ENCODE measurements at regions not wholly inside any gene's neighbourhood (a gene's known extent, or its start where the extent isn't known, plus 50 kb on each side); places are given as distances from the start of the nearest gene placed in this dataset.
A peak's percentile ranks its signal among the peaks of the same experiment; 100 is the strongest.

DNA sequence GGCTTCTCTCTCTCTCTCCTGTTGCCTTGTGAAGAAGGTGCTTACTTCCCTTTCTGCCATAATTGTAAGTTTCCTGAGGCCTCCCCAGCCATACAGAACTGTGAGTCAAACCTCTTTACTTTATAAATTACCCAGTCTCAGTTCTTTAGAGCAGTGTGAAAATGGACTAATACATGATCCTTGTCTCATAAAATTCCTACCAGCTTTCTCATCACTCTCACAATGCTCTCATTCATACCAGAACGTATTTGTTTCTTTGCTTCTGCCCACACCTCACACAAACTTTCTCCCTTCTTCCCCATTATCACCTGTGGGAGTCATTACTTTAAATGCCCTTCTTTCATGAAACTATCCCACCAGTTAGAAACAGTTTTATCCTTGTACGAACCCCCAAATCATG lies 62.7 kb upstream of the ARHGAP42 start:
- H3K36me3 ChIP-seq (ENCODE audit: control insufficient read depth, insufficient read depth, low read length) = no peaks in the 10 kb centered on the region
- DNase-seq (ENCODE audit: low read depth) = peak; percentile 82
- FAIRE-seq = no peak
- H3K27me3 ChIP-seq (ENCODE audit: control insufficient read depth, insufficient read depth, low read length) = no peaks in the 10 kb centered on the region
- H3K4me3 ChIP-seq (ENCODE audit: low read depth, low read length) = no peak overlapping the region
- no peak for TF ChIP-seq CTCF (IDR thresholded peaks at IDR 0.05; ENCODE audit: insufficient read depth, low read length, severe bottlenecking)

DNA sequence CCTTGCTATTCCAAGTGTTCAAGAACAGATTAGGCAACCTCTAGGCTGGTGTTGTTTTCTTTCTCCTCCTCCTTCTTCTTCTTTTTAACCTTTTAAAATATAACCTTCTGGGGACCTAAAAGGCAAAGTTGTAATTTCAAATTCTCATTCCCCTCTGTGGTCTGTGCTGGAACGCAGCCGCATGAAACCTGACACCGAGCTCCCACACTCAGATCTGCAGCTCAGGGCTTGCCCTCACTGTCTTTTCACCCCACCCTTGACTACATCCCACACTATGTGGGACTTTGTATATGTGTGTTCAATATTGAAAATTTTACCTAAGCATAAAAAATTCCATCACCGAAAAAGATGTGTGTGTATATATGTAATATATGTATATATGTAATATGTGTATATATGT lies 62.0 kb upstream of the ARHGAP42 start:
- H3K4me3 ChIP-seq (ENCODE audit: low read depth, low read length) = no peak overlapping the region
- H3K36me3 ChIP-seq (ENCODE audit: control insufficient read depth, insufficient read depth, low read length) = no peaks in the 10 kb centered on the region
- peak; percentile 67 for DNase-seq (ENCODE audit: low read depth)
- TF ChIP-seq CTCF (IDR thresholded peaks at IDR 0.05; ENCODE audit: insufficient read depth, low read length, severe bottlenecking) = no peak
- no peak for FAIRE-seq
- no peaks in the 10 kb centered on the region for H3K27me3 ChIP-seq (ENCODE audit: control insufficient read depth, insufficient read depth, low read length)

- Histone ChIP-seq H3K4me3 (ENCODE audit: low read depth, low read length) (no peak overlapping the region), H3K36me3 (ENCODE audit: control insufficient read depth, insufficient read depth, low read length) (no peaks in the 10 kb centered on the region), H3K27me3 (ENCODE audit: control insufficient read depth, insufficient read depth, low read length) (no peaks in the 10 kb centered on the region)
- no peak for TF ChIP-seq CTCF (IDR thresholded peaks at IDR 0.05; ENCODE audit: insufficient read depth, low read length, severe bottlenecking)
- no peak for FAIRE-seq
- peak; percentile 48 for DNase-seq (ENCODE audit: low read depth)
Observed at GRCh38 chr11:100629671-100630070, 57.4 kb upstream of the ARHGAP42 start.

DNA sequence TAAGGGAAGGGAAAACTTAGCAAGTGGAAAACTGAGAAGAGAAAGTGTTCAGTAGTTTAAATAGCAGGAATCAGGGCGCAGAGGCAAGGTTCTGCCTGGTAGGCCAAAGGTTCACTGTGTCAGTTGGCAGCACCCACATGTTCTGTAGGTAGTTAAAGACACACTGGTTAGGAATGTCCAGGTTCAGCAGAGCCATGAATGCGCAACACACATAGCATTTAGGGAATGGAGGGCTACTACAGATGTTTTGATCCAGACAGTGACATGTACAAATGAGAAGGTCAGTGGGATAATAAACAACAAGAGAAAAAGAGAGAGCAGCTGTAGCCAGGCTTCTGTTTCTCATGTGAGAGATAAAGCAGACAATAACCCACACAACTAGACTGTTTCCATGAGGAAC lies 56.2 kb upstream of the ARHGAP42 start:
- Histone ChIP-seq H3K4me3 (ENCODE audit: low read depth, low read length) (no peak overlapping the region), H3K27me3 (ENCODE audit: control insufficient read depth, insufficient read depth, low read length) (no peaks in the 10 kb centered on the region), H3K36me3 (ENCODE audit: control insufficient read depth, insufficient read depth, low read length) (no peaks in the 10 kb centered on the region)
- FAIRE-seq = no peak
- no peak for TF ChIP-seq CTCF (IDR thresholded peaks at IDR 0.05; ENCODE audit: insufficient read depth, low read length, severe bottlenecking)
- peak; percentile 7 for DNase-seq (ENCODE audit: low read depth)

DNA sequence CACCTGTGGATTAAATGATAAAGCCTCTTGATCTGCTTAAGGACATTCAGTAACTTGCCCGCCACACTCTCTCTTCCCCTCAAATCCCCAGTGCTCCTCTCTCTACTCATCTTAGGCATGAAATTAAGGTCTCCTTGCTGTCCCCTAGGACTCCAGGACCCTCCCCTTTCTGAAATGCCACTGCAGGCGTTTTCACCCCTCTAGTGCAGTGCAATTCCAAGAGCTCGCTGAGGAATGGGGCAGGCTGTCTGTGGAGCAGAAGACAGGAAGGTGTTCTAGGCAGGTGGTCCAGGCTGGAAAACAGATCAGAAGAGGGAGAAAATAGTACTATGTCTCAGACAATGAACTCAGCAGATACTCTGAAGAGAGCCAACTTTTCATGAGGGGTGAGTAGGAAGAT lies 55.8 kb upstream of the ARHGAP42 start:
- no peak for DNase-seq (ENCODE audit: low read depth)
- H3K27me3 ChIP-seq (ENCODE audit: control insufficient read depth, insufficient read depth, low read length) = no peaks in the 10 kb centered on the region
- no peak for TF ChIP-seq CTCF (IDR thresholded peaks at IDR 0.05; ENCODE audit: insufficient read depth, low read length, severe bottlenecking)
- H3K4me3 ChIP-seq (ENCODE audit: low read depth, low read length) = no peak overlapping the region
- no peaks in the 10 kb centered on the region for H3K36me3 ChIP-seq (ENCODE audit: control insufficient read depth, insufficient read depth, low read length)
- no peak for FAIRE-seq

- H3K27me3 ChIP-seq (ENCODE audit: control insufficient read depth, insufficient read depth, low read length) = no peaks in the 10 kb centered on the region
- DNase-seq (ENCODE audit: low read depth) (peak; percentile 8), FAIRE-seq (no peak)
- no peak for TF ChIP-seq CTCF (IDR thresholded peaks at IDR 0.05; ENCODE audit: insufficient read depth, low read length, severe bottlenecking)
- H3K36me3 ChIP-seq (ENCODE audit: control insufficient read depth, insufficient read depth, low read length) = no peaks in the 10 kb centered on the region
- H3K4me3 ChIP-seq (ENCODE audit: low read depth, low read length) = no peak overlapping the region
Observed at GRCh38 chr11:100632941-100633452, 54.1 kb upstream of the ARHGAP42 start.
